ENCODE measurements at regions not wholly inside any gene's neighbourhood (a gene's known extent, or its start where the extent isn't known, plus 50 kb on each side); places are given as distances from the start of the nearest gene placed in this dataset.

DNA sequence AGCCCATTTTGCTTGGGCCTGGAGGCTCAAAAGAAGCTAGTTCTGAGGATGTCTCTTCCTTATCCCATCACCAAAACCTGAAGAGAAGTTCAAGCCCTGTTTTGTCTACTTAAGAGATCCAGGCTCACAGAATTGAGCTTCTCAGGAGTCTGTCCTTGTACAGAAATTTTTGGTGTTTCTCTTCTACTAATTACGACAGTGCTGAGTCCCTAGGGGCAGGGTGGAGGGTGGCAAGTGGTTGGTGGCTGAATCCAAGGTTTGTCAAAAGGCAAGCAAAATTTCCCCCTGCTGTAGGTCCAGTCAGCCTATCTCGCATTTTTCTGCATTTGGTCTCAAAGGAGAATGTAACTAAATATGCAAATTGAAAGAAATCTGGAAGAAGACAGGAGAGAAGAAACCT is 377.9 kb downstream of the SMARCA1 start:
- peaks cover 3 to 20% of the 10 kb centered on the region in 2 donors for H3K4me1 ChIP-seq (replicated peaks in 1 of 2)
- 0 to 71% (median 18%) methylated on average over 1 to 2 of the region's 2 CpGs; no CpG with 5 or more reads in 6 of the 10 experiments for WGBS, 10 experiments
- peak in 6 of 8 experiments; percentile 25 to 62 (median 50) for ATAC-seq (replicated peaks in 6 of 8)
- no peak overlapping the region for H3K4me3 ChIP-seq
- in situ Hi-C loops (cut with MboI; ENCODE audit: low pct_unique_long_range_greater_than_20kb in 2 of 9, low sequenced_read_pairs in 9 of 9, unreplicated experiment in 9 of 9): no loop called here
- no peak overlapping the region for H3K27ac ChIP-seq

- Histone ChIP-seq H3K4me1 (replicated peaks in 1 of 2) (peaks cover 10 to 27% of the 10 kb centered on the region in 2 donors), H3K4me3 (no peak overlapping the region), H3K27ac (no peak overlapping the region)
- 4 to 87% (median 50%) methylated on average over 2 to 6 of the region's 6 CpGs; no CpG with 5 or more reads in 4 of the 10 experiments for WGBS, 10 experiments
- ATAC-seq (replicated peaks in 6 of 8): peak in 1 of 8 experiments; percentile 13
- in situ Hi-C loops (cut with MboI; ENCODE audit: low pct_unique_long_range_greater_than_20kb in 2 of 9, low sequenced_read_pairs in 9 of 9, unreplicated experiment in 9 of 9): no loop called here
Measured at GRCh38 chrX:129144172-129145038, 378.9 kb downstream of the SMARCA1 start.

DNA sequence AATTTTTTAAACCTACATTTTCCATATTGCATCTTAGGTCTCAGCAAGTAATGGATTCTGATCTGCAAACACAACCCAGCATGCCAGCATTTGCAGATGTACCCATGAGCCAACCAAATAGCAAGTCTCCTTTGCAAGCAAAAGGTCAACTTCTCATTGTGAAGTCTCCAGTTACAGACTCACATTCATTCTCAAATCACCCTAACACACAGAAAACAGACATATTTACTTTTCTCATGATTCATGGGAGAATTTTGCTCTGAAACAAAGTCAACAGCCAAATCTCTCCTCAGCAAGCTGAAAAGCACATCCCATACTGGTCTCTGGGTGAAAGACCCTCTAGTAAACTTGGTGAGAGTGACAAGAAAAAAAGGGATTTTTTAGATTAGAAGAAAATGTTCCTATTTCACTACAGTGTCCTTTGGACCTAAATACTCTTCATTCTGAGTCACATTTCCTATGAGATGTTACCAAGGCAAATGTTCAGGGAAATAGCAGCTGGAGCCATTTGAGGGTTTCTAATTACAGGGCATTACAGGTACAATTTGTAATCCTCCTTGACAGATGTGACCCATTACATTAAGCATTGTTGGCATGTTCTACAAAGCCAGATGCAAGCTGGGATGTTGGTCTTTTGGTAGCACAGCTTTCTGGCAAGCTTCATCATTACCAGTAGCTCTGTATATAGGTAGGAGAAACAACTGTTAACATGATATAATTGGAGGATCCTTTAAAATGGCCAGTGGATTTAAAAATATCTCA is 383.3 kb downstream of the SMARCA1 start:
- peaks cover 7 to 18% of the 10 kb centered on the region in 2 donors for H3K4me1 ChIP-seq (replicated peaks in 1 of 2)
- peak in 5 of 8 experiments; percentile 9 to 80 (median 33) for ATAC-seq (replicated peaks in 6 of 8)
- no peak overlapping the region for H3K27ac ChIP-seq
- H3K4me3 ChIP-seq: no peak overlapping the region
- in situ Hi-C loops (cut with MboI; ENCODE audit: low pct_unique_long_range_greater_than_20kb in 2 of 9, low sequenced_read_pairs in 9 of 9, unreplicated experiment in 9 of 9): no loop called here

- 0 to 50% (median 17%) methylated on average over 1 to 6 of the region's 6 CpGs; no CpG with 5 or more reads in 6 of the 10 experiments for WGBS, 10 experiments
- in situ Hi-C loops (cut with MboI; ENCODE audit: low pct_unique_long_range_greater_than_20kb in 2 of 9, low sequenced_read_pairs in 9 of 9, unreplicated experiment in 9 of 9): no loop called here
- peak in 1 of 8 experiments; percentile 53 for ATAC-seq (replicated peaks in 6 of 8)
- no peak overlapping the region for H3K4me3 ChIP-seq
- H3K4me1 ChIP-seq (replicated peaks in 1 of 2): no peaks in the 10 kb centered on the region
- H3K27ac ChIP-seq: no peak overlapping the region
Measured at GRCh38 chrX:129125122-129125914, 398.0 kb downstream of the SMARCA1 start.

DNA sequence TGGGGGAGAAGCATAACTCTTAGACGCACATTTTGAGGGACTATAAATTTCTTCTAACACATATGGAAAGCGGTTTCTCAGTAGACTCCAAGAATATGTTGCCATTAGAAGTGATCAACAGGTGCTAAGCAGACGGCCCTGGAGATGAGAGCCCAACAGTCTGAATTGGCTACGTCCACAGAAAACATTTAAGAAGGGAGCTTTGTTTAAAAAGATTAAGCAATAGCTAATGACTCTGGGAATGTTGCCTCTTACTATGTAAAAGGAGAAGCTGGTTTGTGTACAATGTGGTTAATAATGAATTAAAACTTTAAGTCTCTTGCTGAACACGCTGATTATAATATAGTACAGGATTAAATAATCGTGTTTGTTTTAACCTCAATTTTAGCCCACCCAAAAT is 399.5 kb downstream of the SMARCA1 start:
- WGBS, 10 experiments: 4 to 100% (median 65%) methylated on average over 2 to 6 of the region's 6 CpGs; no CpG with 5 or more reads in 7 of the 10 experiments
- peak in 1 of 8 experiments; percentile 4 for ATAC-seq (replicated peaks in 6 of 8)

DNA sequence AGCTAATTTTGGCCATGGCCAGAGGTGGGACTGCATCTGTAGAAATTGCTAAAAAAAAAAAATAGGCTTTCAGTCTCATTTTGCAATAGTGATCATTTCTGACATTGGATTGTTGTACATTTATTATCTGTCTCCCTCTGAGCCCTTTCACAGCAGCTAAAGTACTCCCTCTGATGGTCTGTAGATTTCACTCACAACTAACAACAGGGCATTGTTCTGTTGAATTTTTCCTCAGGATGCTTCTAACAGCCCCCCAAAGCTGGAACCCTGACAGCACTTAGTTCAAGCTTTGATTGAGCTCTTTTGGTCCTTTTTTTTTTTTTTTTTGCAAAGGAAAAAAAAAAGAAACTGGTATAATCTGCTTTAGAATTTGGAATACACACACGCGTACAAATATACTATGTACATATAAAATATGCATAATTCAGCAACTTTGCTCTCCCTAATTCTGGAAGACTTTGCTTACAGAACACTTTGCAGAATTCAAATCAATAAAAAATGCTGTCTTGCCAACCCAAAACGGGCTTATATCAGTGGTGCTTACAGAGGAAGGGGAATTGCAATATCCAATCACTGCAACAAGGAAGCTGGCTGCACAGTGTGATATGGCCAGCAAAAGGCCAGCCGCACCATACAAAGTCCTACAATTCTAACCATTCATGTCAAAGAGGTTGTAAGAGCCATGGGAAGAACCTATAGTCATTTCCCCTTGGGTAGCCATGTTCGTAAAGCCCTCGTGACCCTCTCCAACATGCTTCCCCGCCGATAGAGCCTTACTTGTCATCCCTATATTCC is 406.4 kb downstream of the SMARCA1 start:
- ATAC-seq (replicated peaks in 6 of 8): peak in 4 of 8 experiments; percentile 23 to 73 (median 31)
- 28 to 100% (median 62%) methylated on average over 1 to 7 of the region's 8 CpGs; no CpG with 5 or more reads in 6 of the 10 experiments for WGBS, 10 experiments

More for the DNA sequence above, 399.5 kb downstream of the SMARCA1 start:
- H3K27ac ChIP-seq: no peak overlapping the region
- H3K4me3 ChIP-seq: no peak overlapping the region
- H3K4me1 ChIP-seq (replicated peaks in 1 of 2): no peaks in the 10 kb centered on the region
- in situ Hi-C loops (cut with MboI; ENCODE audit: low pct_unique_long_range_greater_than_20kb in 2 of 9, low sequenced_read_pairs in 9 of 9, unreplicated experiment in 9 of 9): no loop called here

DNA sequence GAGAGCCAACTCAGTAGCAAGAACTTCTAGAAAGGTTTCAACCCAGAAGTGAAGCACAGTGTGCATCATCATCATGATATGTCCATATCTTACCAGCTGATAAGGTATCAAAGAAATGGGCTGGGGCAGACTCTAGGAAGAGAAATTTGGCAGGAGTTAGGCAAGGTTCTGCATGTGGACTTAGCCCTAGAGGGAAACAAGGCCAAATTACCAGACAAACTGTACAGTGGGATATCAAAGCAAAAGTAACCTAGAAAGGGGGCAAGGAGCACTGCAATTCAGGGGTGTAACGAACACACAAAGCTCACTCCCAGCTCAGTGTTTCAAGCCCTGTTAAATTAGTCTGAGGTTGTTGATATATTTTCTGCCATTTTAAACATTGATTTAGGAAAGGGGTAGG is 407.4 kb downstream of the SMARCA1 start:
- in situ Hi-C loops (cut with MboI; ENCODE audit: low pct_unique_long_range_greater_than_20kb in 2 of 9, low sequenced_read_pairs in 9 of 9, unreplicated experiment in 9 of 9): no loop called here
- 63 to 100% methylated on average over 1 of the region's 1 CpG; no CpG with 5 or more reads in 8 of the 10 experiments for WGBS, 10 experiments

More for the DNA sequence above, 406.4 kb downstream of the SMARCA1 start:
- H3K4me3 ChIP-seq: no peak overlapping the region
- peaks cover 3 to 11% of the 10 kb centered on the region in 2 donors for H3K4me1 ChIP-seq (replicated peaks in 1 of 2)
- no peak overlapping the region for H3K27ac ChIP-seq
- in situ Hi-C loops (cut with MboI; ENCODE audit: low pct_unique_long_range_greater_than_20kb in 2 of 9, low sequenced_read_pairs in 9 of 9, unreplicated experiment in 9 of 9): no loop called here

DNA sequence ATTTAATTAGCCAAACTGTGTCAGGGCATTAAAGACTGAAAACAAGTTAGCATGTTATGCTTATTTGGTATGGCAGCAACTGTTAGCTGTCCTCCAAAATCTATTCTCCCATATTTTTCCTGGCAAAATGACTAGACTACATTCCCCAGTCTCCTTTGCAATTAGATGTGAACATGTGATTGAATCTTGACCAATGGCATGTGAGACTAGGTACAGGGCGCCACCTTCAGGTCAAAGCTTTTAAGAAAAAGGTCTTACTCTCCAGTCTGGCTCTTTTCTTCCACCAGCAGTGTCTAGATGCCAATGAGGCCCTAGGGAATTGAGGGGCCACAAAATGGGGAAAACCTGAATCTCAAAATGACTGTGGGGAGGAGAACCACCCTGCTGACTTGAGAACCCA is 408.2 kb downstream of the SMARCA1 start:
- peak in 3 of 8 experiments; percentile 39 to 55 (median 46) for ATAC-seq (replicated peaks in 6 of 8)
- 33% methylated on average over 1 of the region's 1 CpG; no CpG with 5 or more reads in 9 of the 10 experiments for WGBS, 10 experiments
- in situ Hi-C loops (cut with MboI; ENCODE audit: low pct_unique_long_range_greater_than_20kb in 2 of 9, low sequenced_read_pairs in 9 of 9, unreplicated experiment in 9 of 9): no loop called here

More for the DNA sequence above, 407.4 kb downstream of the SMARCA1 start:
- H3K4me1 ChIP-seq (replicated peaks in 1 of 2): peaks cover 8 to 20% of the 10 kb centered on the region in 2 donors
- no peak for ATAC-seq (replicated peaks in 6 of 8)
- no peak overlapping the region for H3K27ac ChIP-seq
- H3K4me3 ChIP-seq: no peak overlapping the region

GRCh38 chrX:129111081-129111798 is 412.1 kb downstream of the SMARCA1 start:
- in situ Hi-C loops (cut with MboI; ENCODE audit: low pct_unique_long_range_greater_than_20kb in 2 of 9, low sequenced_read_pairs in 9 of 9, unreplicated experiment in 9 of 9): no loop called here
- peak overlapping the region in 1 of 2 donors; percentile 68 for H3K27ac ChIP-seq
- WGBS, 10 experiments: 0 to 100% (median 20%) methylated on average over 1 to 15 of the region's 15 CpGs; no CpG with 5 or more reads in 3 of the 10 experiments

More for the DNA sequence above, 408.2 kb downstream of the SMARCA1 start:
- Histone ChIP-seq H3K27ac (no peak overlapping the region), H3K4me1 (replicated peaks in 1 of 2) (peaks cover 17 to 29% of the 10 kb centered on the region in 2 donors), H3K4me3 (no peak overlapping the region)

GRCh38 chrX:129108936-129109335 is 414.4 kb downstream of the SMARCA1 start:
- H3K4me3 ChIP-seq: no peak overlapping the region
- peaks cover 14 to 21% of the 10 kb centered on the region in 2 donors for H3K4me1 ChIP-seq (replicated peaks in 1 of 2)
- no peak overlapping the region for H3K27ac ChIP-seq
- whole genome bisulfite sequencing, 10 experiments: 10 to 100% (median 82%) methylated on average over 1 to 4 of the region's 4 CpGs; no CpG with 5 or more reads in 4 of the 10 experiments
- in situ Hi-C loops (cut with MboI; ENCODE audit: low pct_unique_long_range_greater_than_20kb in 2 of 9, low sequenced_read_pairs in 9 of 9, unreplicated experiment in 9 of 9): no loop called here
- no peak for ATAC-seq (replicated peaks in 6 of 8)

More at GRCh38 chrX:129111081-129111798, 412.1 kb downstream of the SMARCA1 start:
- peaks cover 14 to 26% of the 10 kb centered on the region in 2 donors for H3K4me1 ChIP-seq (replicated peaks in 1 of 2)
- H3K4me3 ChIP-seq: peak overlapping the region in 1 of 5 donors; percentile 6
- peak in 5 of 8 experiments; percentile 37 to 80 (median 63) for ATAC-seq (replicated peaks in 6 of 8)

GRCh38 chrX:129099207-129099606 is 424.1 kb downstream of the SMARCA1 start:
- in situ Hi-C loops (cut with MboI; ENCODE audit: low pct_unique_long_range_greater_than_20kb in 2 of 9, low sequenced_read_pairs in 9 of 9, unreplicated experiment in 9 of 9): no loop called here
- peak in 2 of 8 experiments; percentile 26 to 27 for ATAC-seq (replicated peaks in 6 of 8)
- H3K27ac ChIP-seq: no peak overlapping the region
- no peak overlapping the region for H3K4me3 ChIP-seq
- WGBS, 10 experiments: 20 to 48% (median 33%) methylated on average over 1 to 2 of the region's 3 CpGs; no CpG with 5 or more reads in 6 of the 10 experiments
- H3K4me1 ChIP-seq (replicated peaks in 1 of 2): no peaks in the 10 kb centered on the region

Measured in motor neuron (in vitro differentiated cells).